Esophagus muscularis mucosa (tissue), 3 donors: ENCODE measurements at regions not wholly inside any gene's neighbourhood (a gene's known extent, or its start where the extent isn't known, plus 50 kb on each side); places are given as distances from the start of the nearest gene placed in this dataset.

ENCODE experiments used
- EP300 ChIP-seq: sonication (generic); formaldehyde crosslinking; IDR thresholded peaks from one replicate; pipeline ENCODE4 v1.6.1; 2017; ENCODE audit warnings: antibody characterized with exemption
- TF ChIP-seq, protein P1 (sequence below), 3 experiments: fragments of 200-600 bp in 2 of 3; fragments of 450-650 bp in 1 of 3; sonication (generic) in 2 of 3; IDR thresholded peaks; one replicate each; pipeline ENCODE4 v1.5.1; 2017 to 2019; ENCODE audit warnings: antibody characterized with exemption in 3 of 3, mild to moderate bottlenecking in 2 of 3, moderate library complexity in 1 of 3

DNA sequence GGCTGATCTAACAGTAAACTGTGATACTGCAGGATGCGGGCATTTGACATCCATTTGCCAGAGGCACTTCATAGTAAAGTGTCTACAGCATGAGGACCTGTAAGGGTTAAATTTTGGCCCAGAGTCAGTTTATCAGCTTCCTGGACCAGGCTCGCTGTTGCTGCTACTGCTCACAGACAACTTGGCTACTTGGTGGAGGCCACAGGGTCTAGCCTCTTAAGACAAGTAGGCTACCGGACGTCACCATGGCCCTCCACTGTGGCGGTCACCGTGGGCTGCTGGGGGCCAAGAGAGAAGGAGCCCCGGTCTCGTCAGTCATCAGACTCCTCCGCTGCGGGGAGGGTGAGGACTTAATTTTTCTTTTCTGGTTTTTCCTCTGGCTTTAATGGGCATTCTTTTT is 117.3 kb upstream of the PZP start:
- TF ChIP-seq, protein P1, sequence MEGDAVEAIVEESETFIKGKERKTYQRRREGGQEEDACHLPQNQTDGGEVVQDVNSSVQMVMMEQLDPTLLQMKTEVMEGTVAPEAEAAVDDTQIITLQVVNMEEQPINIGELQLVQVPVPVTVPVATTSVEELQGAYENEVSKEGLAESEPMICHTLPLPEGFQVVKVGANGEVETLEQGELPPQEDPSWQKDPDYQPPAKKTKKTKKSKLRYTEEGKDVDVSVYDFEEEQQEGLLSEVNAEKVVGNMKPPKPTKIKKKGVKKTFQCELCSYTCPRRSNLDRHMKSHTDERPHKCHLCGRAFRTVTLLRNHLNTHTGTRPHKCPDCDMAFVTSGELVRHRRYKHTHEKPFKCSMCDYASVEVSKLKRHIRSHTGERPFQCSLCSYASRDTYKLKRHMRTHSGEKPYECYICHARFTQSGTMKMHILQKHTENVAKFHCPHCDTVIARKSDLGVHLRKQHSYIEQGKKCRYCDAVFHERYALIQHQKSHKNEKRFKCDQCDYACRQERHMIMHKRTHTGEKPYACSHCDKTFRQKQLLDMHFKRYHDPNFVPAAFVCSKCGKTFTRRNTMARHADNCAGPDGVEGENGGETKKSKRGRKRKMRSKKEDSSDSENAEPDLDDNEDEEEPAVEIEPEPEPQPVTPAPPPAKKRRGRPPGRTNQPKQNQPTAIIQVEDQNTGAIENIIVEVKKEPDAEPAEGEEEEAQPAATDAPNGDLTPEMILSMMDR (IDR thresholded peaks at IDR 0.05) = no peak
- TF ChIP-seq EP300 = no peak
